GM12873 (cell line): ENCODE measurements at regions not wholly inside any gene's neighbourhood (a gene's known extent, or its start where the extent isn't known, plus 50 kb on each side); places are given as distances from the start of the nearest gene placed in this dataset.

Experiments used
- CTCF ChIP-seq: IDR thresholded peaks from 2 replicates; pipeline ENCODE4 v1.5.1; 2012; ENCODE audit warnings: low read depth, mild to moderate bottlenecking, moderate library complexity, low read length, control low read depth; ENCODE audit not compliant: insufficient read depth; ENCODE audit errors: missing control alignments

GRCh38 chr3:21274079-21274571 is 476.9 kb downstream of the ZNF385D start:
- no peak for TF ChIP-seq CTCF

- TF ChIP-seq CTCF = no peak
Observed at GRCh38 chr3:21273259-21274025, 477.6 kb downstream of the ZNF385D start.

- TF ChIP-seq CTCF = no peak
Observed at GRCh38 chr3:21271606-21272016, 479.4 kb downstream of the ZNF385D start.

GRCh38 chr3:21269882-21270281 is 481.1 kb downstream of the ZNF385D start:
- TF ChIP-seq CTCF = no peak

GRCh38 chr3:21260507-21260906 is 490.5 kb downstream of the ZNF385D start:
- TF ChIP-seq CTCF = no peak

GRCh38 chr3:21259896-21260295 is 491.1 kb downstream of the ZNF385D start:
- no peak for TF ChIP-seq CTCF

GRCh38 chr3:21256932-21257331 is 494.1 kb downstream of the ZNF385D start:
- no peak for TF ChIP-seq CTCF
